HepG2 (cell line): ENCODE measurements at regions not wholly inside any gene's neighbourhood (a gene's known extent, or its start where the extent isn't known, plus 50 kb on each side); places are given as distances from the start of the nearest gene placed in this dataset.

ENCODE experiments used
- AHDC1 ChIP-seq: sonication (generic); formaldehyde crosslinking; IDR thresholded peaks from 2 replicates; pipeline ENCODE4 v1.5.1; 2020; ENCODE audit warnings: mild to moderate bottlenecking, missing genetic modification reagents, borderline replicate concordance
- CCAR2 ChIP-seq: fragments of 200-400 bp; formaldehyde crosslinking; optimal IDR thresholded peaks from 2 replicates; pipeline ENCODE3; 2018; ENCODE audit warnings: low read depth, mild to moderate bottlenecking, low read length, moderate library complexity
- HES4 ChIP-seq: sonication (generic); formaldehyde crosslinking; IDR thresholded peaks from 2 replicates; pipeline ENCODE4 v1.9.0; 2021; ENCODE audit warnings: mild to moderate bottlenecking, missing genetic modification reagents, borderline replicate concordance
- KDM1A ChIP-seq: IDR thresholded peaks from 2 replicates; pipeline ENCODE4 v1.6.1; 2016; ENCODE audit warnings: missing compliant biosample characterization
- NR0B2 ChIP-seq: sonication (generic); formaldehyde crosslinking; IDR thresholded peaks from 2 replicates; pipeline ENCODE4 v1.4.0; 2020; ENCODE audit warnings: mild to moderate bottlenecking, missing genetic modification reagents
- NR2F6 ChIP-seq, 2 experiments: IDR thresholded peaks; 2 replicates each; pipeline ENCODE4 v1.6.1; 2016; ENCODE audit warnings: antibody characterized with exemption in 1 of 2, mild to moderate bottlenecking in 1 of 2
- PHB2 ChIP-seq: fragments of 450-650 bp; IDR thresholded peaks from 2 replicates; pipeline ENCODE4 v1.6.1; 2018; ENCODE audit not compliant: partially characterized antibody
- RFX3 ChIP-seq: IDR thresholded peaks from 2 replicates; pipeline ENCODE4 v1.6.1; 2016; ENCODE audit warnings: missing biosample characterization, missing genetic modification reagents
- ZBTB38 ChIP-seq: sonication (generic); formaldehyde crosslinking; IDR thresholded peaks from 2 replicates; pipeline ENCODE4 v1.5.1; 2020; ENCODE audit warnings: mild to moderate bottlenecking, missing genetic modification reagents
- ZFAT ChIP-seq: sonication (generic); formaldehyde crosslinking; conservative IDR thresholded peaks from 2 replicates; pipeline ENCODE4 v1.8.1; 2023; ENCODE audit warnings: missing genetic modification reagents, inconsistent platforms
- ZHX1 ChIP-seq: sonication (generic); formaldehyde crosslinking; IDR thresholded peaks from 2 replicates; pipeline ENCODE4 v1.8.1; 2022; ENCODE audit warnings: low read depth, mild to moderate bottlenecking, missing genetic modification reagents
- ZNF3 ChIP-seq: IDR thresholded peaks from 2 replicates; pipeline ENCODE4 v1.7.0; 2017; ENCODE audit warnings: inconsistent platforms
- ZNF530 ChIP-seq: sonication (generic); formaldehyde crosslinking; IDR thresholded peaks from 2 replicates; pipeline ENCODE4 v1.5.0; 2020; ENCODE audit warnings: low read depth, mild to moderate bottlenecking, missing genetic modification reagents

GRCh38 chr5:112013660-112014059, 256.7 kb upstream of the NREP start (continued):
- TF ChIP-seq ZHX1 (CRISPR knock-in tag) (no peak), ZBTB38 (CRISPR knock-in tag) (no peak), NR0B2 (no peak), RFX3 (no peak), AHDC1 (CRISPR knock-in tag) (no peak), ZNF530 (CRISPR knock-in tag) (no peak), ZNF3 (CRISPR knock-in tag) (no peak), NR2F6 (IDR thresholded peaks at IDR 0.05) (peak; percentile 70), NR2F6 (CRISPR knock-in tag; IDR thresholded peaks at IDR 0.05) (no peak), KDM1A (CRISPR knock-in tag) (no peak), CCAR2 (no peak), PHB2 (no peak), HES4 (CRISPR knock-in tag) (no peak), ZFAT (CRISPR knock-in tag) (no peak)
- TF ChIP-seq, all 625 proteins: peak for 7
